ENCODE measurements at regions not wholly inside any gene's neighbourhood (a gene's known extent, or its start where the extent isn't known, plus 50 kb on each side); places are given as distances from the start of the nearest gene placed in this dataset.
"Not testable (repeated sequence)": the region's sequence is repeated elsewhere in the genome, so short reads cannot be mapped to it uniquely, and the experiment has no call there.

DNA sequence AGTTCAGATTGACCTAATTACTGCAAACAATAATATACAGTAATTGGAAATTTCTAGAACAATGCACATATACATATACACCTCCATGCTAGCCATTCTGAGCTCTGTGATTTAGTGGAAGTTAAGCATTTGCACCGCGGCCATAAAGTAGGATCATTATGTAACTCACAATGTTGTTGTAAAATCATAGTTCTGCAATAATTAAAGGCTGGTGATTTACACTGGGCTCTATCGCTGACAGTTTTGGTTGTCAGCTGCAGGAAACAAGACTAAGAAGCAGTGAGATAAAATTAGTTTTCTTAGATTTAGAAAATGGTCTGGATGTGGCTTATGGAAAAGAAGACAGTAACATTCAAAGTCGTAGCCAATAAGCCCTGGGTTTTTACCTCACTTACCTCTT, 776.3 kb downstream of the TMEM121 start:
- DNase-seq: no peak

DNA sequence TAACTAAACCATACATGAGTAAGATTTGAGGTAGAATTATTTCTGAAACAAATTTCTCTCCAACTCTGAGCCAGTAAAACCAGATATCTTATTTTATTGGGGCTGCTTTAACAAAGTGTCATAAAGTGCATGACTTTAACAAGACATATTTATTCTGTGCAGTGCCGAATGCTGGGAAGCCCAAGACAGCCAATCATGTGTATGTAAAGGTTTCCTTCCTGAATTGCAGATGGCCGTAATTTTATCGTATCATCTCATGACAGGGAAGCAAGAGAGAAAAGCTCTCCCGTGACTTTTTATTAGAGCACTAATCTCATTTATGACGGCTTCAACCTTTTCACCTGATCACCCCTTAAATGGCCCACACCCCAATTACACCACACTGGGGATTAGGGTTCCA, 777.9 kb downstream of the TMEM121 start:
- no peak for DNase-seq

GRCh38 chr14:106308839-106309389, 782.5 kb downstream of the TMEM121 start:
- DNase-seq: no peak

- no peak for DNase-seq
Observed at GRCh38 chr14:106309423-106309822, 783.0 kb downstream of the TMEM121 start.

GRCh38 chr14:106315436-106315835, 789.1 kb downstream of the TMEM121 start:
- DNase-seq: no peak

- DNase-seq: no peak
Observed at GRCh38 chr14:106317593-106317992, 791.2 kb downstream of the TMEM121 start.

DNA sequence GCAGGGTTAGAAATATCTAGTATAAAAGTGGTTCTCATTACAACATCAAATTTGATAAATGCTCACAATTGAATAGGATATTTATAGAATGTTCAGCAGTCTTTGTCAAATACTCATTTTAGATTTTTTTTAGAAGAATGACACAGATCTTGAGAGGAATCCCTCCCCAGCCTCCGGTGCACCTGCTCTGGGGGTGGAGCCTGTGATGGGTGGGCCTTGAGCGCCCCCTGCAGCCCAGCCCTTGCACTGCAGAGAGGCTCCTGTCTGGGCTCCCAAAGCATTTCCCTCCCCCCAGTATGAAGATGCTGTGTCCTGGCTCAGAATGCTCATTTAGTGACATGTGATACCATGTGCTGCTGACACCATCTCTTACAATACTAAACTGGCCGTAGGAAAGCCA, 792.3 kb downstream of the TMEM121 start:
- DNase-seq: no peak

- DNase-seq: not testable (repeated sequence)
Observed at GRCh38 chr14:106323970-106324369, 797.6 kb downstream of the TMEM121 start.

GRCh38 chr14:106327234-106327633, 800.9 kb downstream of the TMEM121 start:
- no peak for DNase-seq

DNA sequence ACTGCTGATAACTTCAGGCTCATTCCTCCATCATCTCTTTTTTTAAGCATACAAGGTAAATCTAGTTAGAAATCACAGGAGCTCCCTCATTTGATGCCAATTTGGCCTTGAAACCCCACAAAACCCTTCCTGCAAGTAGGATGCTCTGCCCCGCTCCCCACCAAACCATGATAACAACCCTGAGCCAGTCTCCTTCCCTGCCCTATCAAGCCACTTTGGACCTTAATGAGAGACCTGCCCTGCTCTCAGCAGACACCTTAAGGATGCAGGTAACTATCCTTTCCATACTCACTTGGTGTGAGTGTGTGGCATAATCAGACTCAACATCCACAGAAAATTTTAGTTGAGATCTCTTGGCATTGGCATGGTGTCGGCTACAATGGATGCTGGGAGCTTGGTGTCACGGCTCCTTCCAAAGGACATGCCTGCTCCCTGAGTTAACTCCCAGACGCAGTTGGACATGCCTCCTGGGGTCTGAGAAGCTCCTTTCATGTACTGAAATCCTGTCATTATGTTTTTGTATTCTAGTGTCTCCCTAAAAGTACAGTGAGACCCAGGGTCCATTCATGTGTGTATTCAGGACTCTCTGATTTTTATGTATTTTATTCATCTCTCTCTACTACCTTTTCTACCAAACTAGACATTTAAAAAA, 801.4 kb downstream of the TMEM121 start:
- not testable (repeated sequence) for DNase-seq

DNA sequence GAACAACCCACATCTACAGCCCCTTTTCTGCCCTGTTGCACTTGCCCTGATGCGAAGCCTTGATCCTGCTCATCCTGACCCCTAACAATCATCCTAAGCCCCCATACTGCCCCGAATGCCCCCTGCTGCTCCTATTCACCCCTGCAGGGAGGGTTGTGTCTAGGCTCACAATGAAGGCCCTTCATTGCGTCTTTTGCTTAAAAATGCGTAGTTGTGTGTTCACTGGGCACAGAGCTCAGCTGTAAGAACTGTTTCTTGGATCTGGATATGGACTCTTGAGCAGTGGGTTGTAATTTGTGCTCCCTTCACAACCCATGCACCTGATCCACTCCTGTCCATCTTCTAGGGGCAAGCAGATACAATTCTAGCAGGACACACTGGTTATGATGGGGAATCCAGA, 802.9 kb downstream of the TMEM121 start:
- not testable (repeated sequence) for DNase-seq

DNA sequence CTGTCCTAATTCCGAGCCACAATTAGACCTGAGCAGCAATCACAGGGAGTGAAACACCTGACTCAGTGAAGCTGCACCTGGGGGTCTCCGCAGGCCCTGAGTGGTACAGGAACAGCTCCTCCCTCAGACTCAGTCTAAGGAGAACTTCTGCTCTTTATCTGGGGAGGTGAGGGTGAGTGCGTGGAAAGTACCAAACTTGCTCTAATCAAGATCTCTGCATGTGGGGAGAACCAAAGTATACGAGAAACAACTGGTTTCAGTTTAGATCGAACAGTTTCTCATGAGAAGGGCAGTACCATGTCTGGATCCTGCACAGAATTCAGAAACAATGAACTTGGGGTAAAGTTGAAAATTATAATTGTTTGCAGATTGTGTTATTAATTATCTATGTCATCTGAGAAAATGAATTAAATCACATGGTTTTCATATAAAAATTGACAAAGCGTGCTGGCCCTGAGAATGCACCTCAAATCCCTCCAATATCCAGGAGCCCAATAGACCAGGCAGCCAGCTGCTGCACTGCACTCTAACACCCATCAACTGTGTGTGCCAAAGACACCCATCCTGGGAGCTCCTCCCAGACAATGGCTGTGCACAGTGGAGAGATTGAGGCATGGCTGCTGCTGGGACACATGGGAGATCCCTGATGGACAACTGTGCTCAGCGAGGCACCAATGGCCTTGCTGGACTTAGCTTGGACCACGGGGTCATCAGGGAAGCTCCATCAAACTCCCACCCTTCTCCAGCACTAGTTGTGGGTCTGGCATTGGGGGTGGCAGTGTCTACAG, 803.8 kb downstream of the TMEM121 start:
- DNase-seq: not testable (repeated sequence)

DNA sequence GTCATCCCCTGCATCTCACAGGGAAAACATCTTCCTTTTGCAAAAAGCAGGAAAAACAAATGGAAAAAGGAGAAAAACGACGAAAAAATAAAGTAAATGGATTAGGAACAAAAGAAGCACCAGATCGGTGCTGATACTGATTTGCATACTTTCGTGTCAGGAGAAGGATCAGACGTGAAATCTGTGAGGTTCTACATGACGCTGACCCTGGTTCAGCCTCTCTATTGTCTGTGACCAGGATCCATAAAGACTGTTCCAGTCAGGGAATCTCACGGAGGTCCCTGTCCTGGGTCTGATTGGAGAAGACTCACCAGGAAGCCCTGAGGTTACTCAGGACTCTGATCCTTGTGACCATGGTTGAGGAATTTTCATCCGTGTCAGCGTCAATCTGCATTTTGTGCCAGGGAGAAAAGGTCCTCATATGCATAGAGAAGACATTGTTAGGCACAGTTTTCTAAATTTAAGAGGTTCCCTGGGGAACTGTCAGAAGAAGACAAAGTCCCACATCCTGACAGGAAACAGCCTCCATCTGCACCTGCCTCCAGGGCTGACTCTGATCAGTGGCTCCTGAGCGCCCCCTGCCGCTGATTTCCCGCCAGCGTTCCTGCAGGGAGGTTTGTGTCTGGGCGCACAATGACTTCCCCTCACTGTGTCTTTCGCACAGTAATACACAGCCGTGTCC, 808.2 kb downstream of the TMEM121 start:
- not testable (repeated sequence) for DNase-seq

DNA sequence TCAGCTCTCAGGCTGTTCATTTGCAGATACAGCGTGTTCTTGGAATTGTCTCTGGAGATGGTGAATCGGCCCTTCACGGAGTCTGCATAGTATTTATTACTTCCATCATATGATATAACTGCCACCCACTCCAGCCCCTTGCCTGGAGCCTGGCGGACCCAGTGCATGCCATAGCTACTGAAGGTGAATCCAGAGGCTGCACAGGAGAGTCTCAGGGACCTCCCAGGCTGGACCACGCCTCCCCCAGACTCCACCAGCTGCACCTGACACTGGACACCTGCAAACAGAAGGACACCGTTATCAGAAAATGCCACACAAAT, 808.7 kb downstream of the TMEM121 start:
- not testable (repeated sequence) for DNase-seq

DNA sequence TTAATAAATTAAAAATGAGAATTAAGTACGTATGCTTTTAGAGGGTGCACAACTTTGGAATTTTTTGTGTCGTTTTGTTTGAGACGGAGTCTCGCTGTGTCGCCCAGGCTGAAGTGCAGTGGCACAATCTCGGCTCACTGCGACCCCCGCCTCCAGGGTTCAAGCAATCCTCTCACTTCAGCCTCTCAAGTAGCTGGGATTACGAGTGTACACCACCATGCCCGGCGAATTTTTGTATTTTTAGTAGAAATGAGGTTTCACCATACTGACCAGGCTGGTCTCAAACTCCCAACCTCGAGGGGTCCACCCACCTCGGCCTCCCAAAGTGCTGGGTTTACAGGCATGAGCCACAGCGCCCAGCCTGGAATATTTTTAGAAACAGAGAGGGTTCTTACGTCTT, 812.4 kb downstream of the TMEM121 start:
- DNase-seq: not testable (repeated sequence)

DNA sequence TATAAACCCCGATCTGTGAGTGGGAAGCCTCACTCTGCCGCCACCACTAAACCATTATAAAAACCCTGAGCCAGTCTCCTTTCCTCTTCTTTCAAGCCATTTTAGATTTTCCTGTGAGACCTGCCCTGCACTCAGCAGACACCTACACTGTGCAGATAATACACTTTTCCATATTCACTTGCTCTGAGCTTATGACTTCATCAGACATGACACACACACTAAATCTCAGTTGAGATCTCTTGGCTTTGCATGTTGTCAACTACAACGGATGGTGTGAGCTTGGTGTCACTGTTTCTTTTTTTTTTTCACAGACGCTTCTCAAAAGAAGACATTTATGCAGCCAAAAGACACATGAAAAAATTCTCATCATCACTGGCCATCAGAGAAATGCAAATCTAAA, 814.3 kb downstream of the TMEM121 start:
- not testable (repeated sequence) for DNase-seq

DNA sequence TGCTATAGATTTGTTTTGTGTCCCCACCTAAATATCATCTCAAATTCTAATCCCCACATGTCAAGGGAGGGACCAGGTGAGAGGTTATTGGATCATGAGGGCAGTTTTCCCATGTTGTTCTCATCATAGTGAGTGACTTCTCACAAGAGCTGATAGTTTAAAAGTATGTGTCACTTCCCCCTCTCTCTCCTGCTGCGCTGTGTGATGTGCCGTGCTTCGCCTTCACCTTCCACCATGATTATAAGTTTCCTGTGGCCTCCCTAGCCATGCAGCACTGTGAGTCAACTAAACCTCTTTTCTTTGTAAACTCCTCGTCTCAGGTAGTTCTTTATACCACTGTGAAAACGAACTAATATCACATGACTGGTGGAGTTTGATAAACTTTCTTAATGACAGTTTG, 814.8 kb downstream of the TMEM121 start:
- not testable (repeated sequence) for DNase-seq

GRCh38 chr14:106343626-106344025, 817.2 kb downstream of the TMEM121 start:
- DNase-seq: no peak

GRCh38 chr14:106344065-106344614, 817.8 kb downstream of the TMEM121 start:
- not testable (repeated sequence) for DNase-seq

DNA sequence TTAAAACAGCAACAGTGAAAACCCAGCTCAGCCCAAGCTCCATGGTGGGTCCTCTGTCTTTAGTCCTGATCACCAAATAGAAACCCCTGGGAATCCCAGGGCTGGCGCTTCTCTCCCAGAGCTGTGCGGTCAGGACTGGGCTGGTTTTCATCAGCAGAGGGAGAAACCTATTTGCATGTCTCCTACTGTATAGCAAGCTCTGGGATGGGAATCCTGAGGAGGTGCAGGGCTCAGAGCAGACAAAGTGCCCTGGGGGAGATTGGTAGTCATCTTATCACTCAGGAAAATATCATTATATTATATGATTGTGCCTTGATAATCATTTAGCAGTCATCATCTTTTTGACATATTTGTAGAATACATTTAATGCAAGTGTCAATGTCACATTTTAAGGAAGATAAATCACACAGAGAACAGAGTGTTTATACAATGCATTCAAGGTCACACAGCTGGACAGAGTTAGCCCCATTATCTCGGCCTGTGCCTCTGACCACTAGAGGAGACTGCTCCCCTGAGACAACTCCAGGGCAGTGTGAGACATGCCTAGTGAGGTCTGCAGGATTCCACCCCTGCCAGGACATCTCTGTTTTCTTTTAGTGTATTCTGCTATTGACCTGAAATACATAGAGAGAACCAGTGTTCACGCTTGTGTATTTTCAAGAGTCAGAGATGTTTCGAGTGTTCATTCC, 818.6 kb downstream of the TMEM121 start:
- DNase-seq: not testable (repeated sequence)

DNA sequence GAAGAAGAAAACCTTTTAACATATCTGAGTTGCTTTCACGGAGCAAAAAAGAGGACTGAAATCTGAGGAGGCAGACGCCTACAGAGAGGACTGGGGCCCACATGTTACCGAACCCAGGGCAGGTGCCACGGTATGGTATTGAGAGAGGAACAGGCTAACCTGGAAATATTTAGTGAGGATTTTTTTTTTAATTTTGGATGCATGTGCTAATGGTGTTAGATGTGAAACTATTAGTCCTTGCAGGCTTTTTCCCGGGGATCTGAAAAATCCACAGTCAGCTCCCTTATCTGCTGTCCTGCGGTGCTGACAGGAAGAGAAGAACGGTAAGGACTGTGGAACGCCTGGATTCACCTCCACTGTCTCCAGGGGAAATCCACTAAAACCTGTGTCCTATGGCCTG, 819.7 kb downstream of the TMEM121 start:
- DNase-seq: no peak

DNA sequence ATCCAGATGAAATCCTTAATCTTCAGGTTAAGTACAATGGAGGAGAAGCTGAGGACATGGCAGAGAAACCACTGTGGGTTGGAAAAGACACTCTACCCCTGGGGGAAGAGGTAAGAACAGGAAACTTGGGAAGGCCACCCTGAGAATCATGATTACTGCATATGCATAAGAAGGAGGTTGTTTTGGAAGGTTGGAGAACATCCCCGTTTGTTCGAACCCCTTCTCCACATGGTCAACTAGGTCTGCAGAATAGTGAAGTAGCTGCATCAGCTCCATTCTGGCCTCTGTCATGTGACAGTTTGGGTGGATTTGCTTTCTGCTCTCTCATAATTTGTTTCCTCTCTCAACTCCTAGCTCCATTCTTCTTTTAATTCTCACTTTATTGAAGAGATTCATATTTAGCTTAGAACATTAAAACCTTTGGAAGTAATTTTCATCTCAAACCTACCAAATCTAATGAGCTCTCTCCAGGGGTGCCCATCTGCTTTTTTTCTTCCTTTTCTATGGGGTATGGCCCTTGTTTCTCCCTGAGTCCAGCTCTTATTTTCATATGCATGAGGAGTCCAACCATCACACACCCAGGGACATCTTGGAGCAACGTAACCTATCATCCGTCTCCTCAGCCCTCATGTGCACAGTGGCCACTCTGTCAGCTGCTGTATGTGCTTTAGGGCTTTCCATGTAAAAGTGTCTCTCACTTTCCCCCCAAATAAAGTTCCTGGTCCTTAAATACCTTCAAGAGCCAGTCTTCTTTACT, 820.3 kb downstream of the TMEM121 start:
- DNase-seq: no peak

All from GF-D8 (cell line).